Heart right ventricle (tissue), 16 donors: ENCODE measurements at regions not wholly inside any gene's neighbourhood (a gene's known extent, or its start where the extent isn't known, plus 50 kb on each side); places are given as distances from the start of the nearest gene placed in this dataset.

Experiments used
- ATAC-seq, 8 donors: fragments of 200-7000 bp; cut with Tn5 transposase; one replicate each; pipeline ENCODE4 v1.9.1; 2020; ENCODE audit warnings: mild to moderate bottlenecking in 8 of 8, moderate library complexity in 8 of 8, moderate number of reproducible peaks in 1 of 8
- DNase-seq, 2 donors: peaks; one replicate each; pipeline ENCODE4 v3.0.0-alpha.2; 2020
- H3K27ac ChIP-seq, 10 donors: fragments of 200-600 bp; sonication (generic) in 2 of 10; one replicate each; pipeline versions ENCODE4 v1.5.0 to v1.8.0; 2020 to 2022; ENCODE audit warnings: mild to moderate bottlenecking in 3 of 10
- H3K27me3 ChIP-seq, 7 donors: fragments of 200-600 bp; one replicate each; pipeline ENCODE4 v1.8.0; 2021 to 2022; ENCODE audit warnings: mild to moderate bottlenecking in 2 of 7
- H3K36me3 ChIP-seq, 9 donors: fragments of 200-600 bp; sonication (generic) in 1 of 9; one replicate each; pipeline versions ENCODE4 v1.5.0 to v1.8.0; 2020 to 2022; ENCODE audit warnings: mild to moderate bottlenecking in 2 of 9
- H3K4me1 ChIP-seq, 9 donors: fragments of 200-600 bp; sonication (generic) in 1 of 9; one replicate each; pipeline versions ENCODE4 v1.5.0 to v1.8.0; 2020 to 2022; ENCODE audit warnings: mild to moderate bottlenecking in 4 of 9
- H3K4me3 ChIP-seq, 10 donors: fragments of 200-600 bp; sonication (generic) in 2 of 10; one replicate each; pipeline versions ENCODE4 v1.5.0 to v1.8.0; 2020 to 2022; ENCODE audit warnings: mild to moderate bottlenecking in 7 of 10, moderate library complexity in 2 of 10
- H3K9me3 ChIP-seq, 11 donors: fragments of 200-600 bp in 10 of 11; sonication (generic) in 2 of 11; one replicate each; pipeline versions ENCODE4 v1.5.0 to v1.8.0; 2013 to 2022; ENCODE audit warnings: mild to moderate bottlenecking in 2 of 11, control low read depth in 1 of 11, moderate library complexity in 1 of 11
- CTCF ChIP-seq, 9 donors: fragments of 200-600 bp; sonication (generic) in 2 of 9; IDR thresholded peaks; one replicate each; pipeline versions ENCODE4 v1.5.0 to v1.8.0; 2021 to 2022; ENCODE audit warnings: antibody characterized with exemption in 9 of 9, mild to moderate bottlenecking in 5 of 9, moderate library complexity in 1 of 9
- WGBS, 2 donors: extraction: QIAGEN DNeasy Blood & Tissue Kit; methylation state at CpG; one replicate each; pipeline ENCODE4 v1.1.7; 2013; ENCODE audit warnings: inconsistent platforms in 1 of 2; 5-methylcytosine and 5-hydroxymethylcytosine counted together
- intact Hi-C, 10 donors: fragments of 100-400 bp; cut with DNase I; formaldehyde crosslinking; loops; one replicate each; pipeline versions ENCODE4 v1.11.1 to v1.14.2; 2022
- donor health status: Arrhythmogenic right ventricular cardiomyopathy.
- donor health status: ischemic (EF 13 %, LVEDD 7.1; RV severe dilation, severe dysfunction).
- donor health status: healthy with polysubstance abuse.
- donor health status: DM: no; HTN: yes; CAD: no.
- donor health status: DM: no; HTN: no; CAD: no.
- donor health status: ischemic (EF 25% LVEDD 6.9; RV normal size, moderate dysfunction).
- donor health status: ischemic (EF 25% LVEDD 5.7; RV mildly dilated, moderate dysfunction).
- donor health status: healthy.
- donor health status: DM: yes; HTN: yes; CAD: no.
- donor health status: Ischemic cardiomyopathy.
- donor health status: ischemic (EF 35%, LVEDD 5.7; RV mildly dilated, moderate dysfunction).
- donor health status: nonischemic (EF 11% LVEDD 7.7; RV severe dilation, severe dysfunction).
- donor health status: DM: yes; HTN: yes; CAD: no.
- donor health status: PGD.
- donor health status: ischemic (EF 29% LVEDD 5.4; RV normal size, mild dysfunction).
- donor health status: nonischemic (EF 23%, LVEDD 6.1; RV moderate dilation, normal function).

GRCh38 chr5:167150661-167151060 lies 1140.8 kb upstream of the WWC1 start:
- Histone ChIP-seq H3K9me3 (no peaks in the 10 kb centered on the region), H3K27me3 (no peaks in the 10 kb centered on the region), H3K36me3 (no peaks in the 10 kb centered on the region), H3K4me1 (peaks cover 0 to 6% (median 0%) of the 10 kb centered on the region in 9 donors), H3K27ac (no peak overlapping the region), H3K4me3 (no peak overlapping the region)
- no peak for TF ChIP-seq CTCF (IDR thresholded peaks at IDR 0.05)
- no peak for ATAC-seq
- no peak for DNase-seq
- intact Hi-C loops: no loop called here

- Histone ChIP-seq H3K27me3 (no peaks in the 10 kb centered on the region), H3K9me3 (no peaks in the 10 kb centered on the region), H3K27ac (no peak overlapping the region), H3K4me1 (peaks cover 0 to 6% (median 0%) of the 10 kb centered on the region in 9 donors), H3K4me3 (no peak overlapping the region), H3K36me3 (no peaks in the 10 kb centered on the region)
- ATAC-seq (no peak), DNase-seq (no peak)
- TF ChIP-seq CTCF (IDR thresholded peaks at IDR 0.05): no peak
- 80 to 85% methylated on average over 3 of the region's 3 CpGs for WGBS, 2 donors
- intact Hi-C loops: no loop called here
Measured at GRCh38 chr5:167152561-167152960, 1138.9 kb upstream of the WWC1 start.

GRCh38 chr5:167155387-167156005 lies 1135.9 kb upstream of the WWC1 start:
- Histone ChIP-seq H3K27me3 (no peaks in the 10 kb centered on the region), H3K4me1 (peaks cover 0 to 6% (median 0%) of the 10 kb centered on the region in 9 donors), H3K9me3 (no peaks in the 10 kb centered on the region), H3K4me3 (no peak overlapping the region), H3K27ac (no peak overlapping the region), H3K36me3 (no peaks in the 10 kb centered on the region)
- WGBS, 2 donors: 73 to 79% methylated on average over 21 of the region's 21 CpGs
- intact Hi-C loops: no loop called here
- TF ChIP-seq CTCF (IDR thresholded peaks at IDR 0.05): no peak
- ATAC-seq: no peak
- DNase-seq: no peak

- H3K27ac ChIP-seq: no peak overlapping the region
- no peaks in the 10 kb centered on the region for H3K9me3 ChIP-seq
- no peak for TF ChIP-seq CTCF (IDR thresholded peaks at IDR 0.05)
- H3K4me3 ChIP-seq: no peak overlapping the region
- peaks cover 0 to 6% (median 0%) of the 10 kb centered on the region in 9 donors for H3K4me1 ChIP-seq
- H3K36me3 ChIP-seq: no peaks in the 10 kb centered on the region
- no peak for DNase-seq
- WGBS, 2 donors: 79 to 83% methylated on average over 6 of the region's 6 CpGs
- intact Hi-C loops: no loop called here
- H3K27me3 ChIP-seq: no peaks in the 10 kb centered on the region
- ATAC-seq: no peak
Measured at GRCh38 chr5:167156446-167156845, 1135.0 kb upstream of the WWC1 start.
